Gastroesophageal sphincter (tissue), 4 donors: ENCODE measurements at regions not wholly inside any gene's neighbourhood (a gene's known extent, or its start where the extent isn't known, plus 50 kb on each side); places are given as distances from the start of the nearest gene placed in this dataset.
"Not testable (repeated sequence)": the region's sequence is repeated elsewhere in the genome, so short reads cannot be mapped to it uniquely, and the experiment has no call there.

Experiments
- ATAC-seq: fragments of 150-250 bp; one replicate; pipeline ENCODE4 v1.9.1; 2016; ENCODE audit warnings: mild to moderate bottlenecking, moderate library complexity
- H3K27ac ChIP-seq, 4 donors: fragments of 200-600 bp; sonication (generic) in 3 of 4; 1 replicate in 3 of 4; 2 replicates in 1 of 4; pipeline ENCODE4 v1.5.1; 2016 to 2019
- H3K27me3 ChIP-seq: fragments of 200-600 bp; sonication (generic); one replicate; pipeline ENCODE4 v1.5.1; 2019
- H3K36me3 ChIP-seq, 2 donors: fragments of 200-600 bp; sonication (generic); one replicate each; pipeline ENCODE4 v1.5.1; 2019; ENCODE audit warnings: control low read depth in 1 of 2
- H3K4me1 ChIP-seq, 3 donors: fragments of 200-600 bp; sonication (generic); 1 replicate in 2 of 3; 2 replicates in 1 of 3; pipeline ENCODE4 v1.5.1; 2016 to 2019; ENCODE audit warnings: control low read depth in 2 of 3
- H3K4me3 ChIP-seq, 2 donors: fragments of 200-600 bp; sonication (generic); one replicate each; pipeline ENCODE4 v1.5.1; 2019; ENCODE audit warnings: mild to moderate bottlenecking in 1 of 2, moderate library complexity in 1 of 2
- H3K9me3 ChIP-seq, 3 donors: fragments of 200-600 bp; sonication (generic); one replicate each; pipeline ENCODE4 v1.5.1; 2017 to 2019; ENCODE audit warnings: control low read depth in 2 of 3
- EP300 ChIP-seq: sonication (generic); formaldehyde crosslinking; IDR thresholded peaks from one replicate; pipeline ENCODE4 v1.6.1; 2017; ENCODE audit warnings: antibody characterized with exemption, mild to moderate bottlenecking
- POLR2A ChIP-seq, 2 donors: fragments of 450-650 bp; IDR thresholded peaks; one replicate each; pipeline ENCODE4 v1.6.1; 2017; ENCODE audit warnings: antibody characterized with exemption in 2 of 2, mild to moderate bottlenecking in 2 of 2, moderate library complexity in 1 of 2
- POLR2AphosphoS5 ChIP-seq: sonication (generic); formaldehyde crosslinking; IDR thresholded peaks from one replicate; pipeline ENCODE4 v1.6.1; 2017; ENCODE audit warnings: antibody characterized with exemption
- WGBS, 2 donors: methylation state at CpG; one replicate each; pipeline ENCODE4 v1.1.5; 2018; ENCODE audit warnings: low coverage in 1 of 2; 5-methylcytosine and 5-hydroxymethylcytosine counted together
- TF ChIP-seq, protein P1 (sequence below), 4 experiments: fragments of 200-600 bp in 2 of 4; fragments of 450-650 bp in 2 of 4; sonication (generic) in 1 of 4; IDR thresholded peaks; one replicate each; pipeline ENCODE4 v1.5.1; 2017 to 2019; ENCODE audit warnings: antibody characterized with exemption in 4 of 4, mild to moderate bottlenecking in 2 of 4, moderate library complexity in 2 of 4

- Histone ChIP-seq H3K4me1 (no peaks in the 10 kb centered on the region), H3K36me3 (no peaks in the 10 kb centered on the region), H3K27ac (no peak overlapping the region), H3K27me3 (peaks cover 4% of the 10 kb centered on the region), H3K4me3 (no peak overlapping the region), H3K9me3 (no peaks in the 10 kb centered on the region)
- 62 to 82% methylated on average over 2 of the region's 2 CpGs for WGBS, 2 donors
- ATAC-seq = no peak
- TF ChIP-seq, protein P1, sequence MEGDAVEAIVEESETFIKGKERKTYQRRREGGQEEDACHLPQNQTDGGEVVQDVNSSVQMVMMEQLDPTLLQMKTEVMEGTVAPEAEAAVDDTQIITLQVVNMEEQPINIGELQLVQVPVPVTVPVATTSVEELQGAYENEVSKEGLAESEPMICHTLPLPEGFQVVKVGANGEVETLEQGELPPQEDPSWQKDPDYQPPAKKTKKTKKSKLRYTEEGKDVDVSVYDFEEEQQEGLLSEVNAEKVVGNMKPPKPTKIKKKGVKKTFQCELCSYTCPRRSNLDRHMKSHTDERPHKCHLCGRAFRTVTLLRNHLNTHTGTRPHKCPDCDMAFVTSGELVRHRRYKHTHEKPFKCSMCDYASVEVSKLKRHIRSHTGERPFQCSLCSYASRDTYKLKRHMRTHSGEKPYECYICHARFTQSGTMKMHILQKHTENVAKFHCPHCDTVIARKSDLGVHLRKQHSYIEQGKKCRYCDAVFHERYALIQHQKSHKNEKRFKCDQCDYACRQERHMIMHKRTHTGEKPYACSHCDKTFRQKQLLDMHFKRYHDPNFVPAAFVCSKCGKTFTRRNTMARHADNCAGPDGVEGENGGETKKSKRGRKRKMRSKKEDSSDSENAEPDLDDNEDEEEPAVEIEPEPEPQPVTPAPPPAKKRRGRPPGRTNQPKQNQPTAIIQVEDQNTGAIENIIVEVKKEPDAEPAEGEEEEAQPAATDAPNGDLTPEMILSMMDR (IDR thresholded peaks at IDR 0.05) = no peak
- no peak for TF ChIP-seq EP300
- no peak for TF ChIP-seq POLR2A (IDR thresholded peaks at IDR 0.05)
- TF ChIP-seq POLR2AphosphoS5 = no peak
These were observed 145.9 kb upstream of the ADCY2 start for GRCh38 chr5:7250004-7250403.

DNA sequence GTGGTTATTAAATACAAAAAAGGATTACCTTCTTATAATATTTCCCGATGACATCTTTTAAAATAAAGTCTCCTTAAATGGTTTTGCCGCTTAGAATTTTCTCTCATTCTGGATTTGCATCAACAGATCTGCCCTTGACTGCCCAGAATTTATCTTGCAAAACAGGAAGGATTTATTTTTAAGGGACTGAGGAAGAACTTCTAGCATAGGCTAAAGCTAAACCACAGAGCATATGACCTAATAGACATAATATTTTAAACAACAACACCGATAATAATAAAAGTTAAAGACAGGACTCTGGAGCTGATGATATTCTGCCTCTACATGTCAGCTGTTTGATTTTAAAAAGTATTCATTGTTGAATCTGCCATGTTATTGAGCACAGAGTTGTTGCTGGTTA, 145.3 kb upstream of the ADCY2 start:
- no peak for TF ChIP-seq POLR2AphosphoS5
- TF ChIP-seq, protein P1 (IDR thresholded peaks at IDR 0.05) = no peak
- no peak for TF ChIP-seq POLR2A (IDR thresholded peaks at IDR 0.05)
- no peak for TF ChIP-seq EP300
- H3K27me3 ChIP-seq = peaks cover 4% of the 10 kb centered on the region
- H3K9me3 ChIP-seq = no peaks in the 10 kb centered on the region
- H3K4me3 ChIP-seq = no peak overlapping the region
- 68 to 75% methylated on average over 3 of the region's 3 CpGs for WGBS, 2 donors
- no peak for ATAC-seq
- H3K4me1 ChIP-seq = no peaks in the 10 kb centered on the region
- H3K27ac ChIP-seq = no peak overlapping the region
- H3K36me3 ChIP-seq = no peaks in the 10 kb centered on the region

GRCh38 chr5:7251132-7251531, 144.8 kb upstream of the ADCY2 start:
- WGBS, 2 donors = 61 to 74% methylated on average over 4 of the region's 4 CpGs

DNA sequence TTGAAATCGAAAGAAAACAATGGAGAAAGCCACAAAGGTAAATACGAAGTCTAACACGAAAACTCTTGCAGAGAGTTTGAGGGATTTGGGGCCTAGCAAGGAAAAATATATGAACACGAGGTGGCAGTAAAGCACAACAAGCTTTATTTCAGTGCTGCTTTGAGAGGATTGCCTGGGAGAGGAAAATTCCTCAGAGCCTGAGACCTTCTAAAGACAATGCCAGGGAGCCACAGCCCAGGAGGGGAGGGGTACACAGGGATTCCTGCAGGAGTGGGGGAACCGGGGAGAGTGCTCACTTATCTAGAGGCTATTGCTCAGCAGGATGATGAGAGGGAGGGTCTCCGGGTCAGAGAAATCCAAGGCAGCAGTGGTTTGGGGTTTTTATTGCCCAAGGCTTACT, 134.9 kb upstream of the ADCY2 start:
- Histone ChIP-seq H3K27me3 (no peaks in the 10 kb centered on the region), H3K9me3 (peaks cover 0 to 7% (median 0%) of the 10 kb centered on the region in 3 donors), H3K4me3 (no peak overlapping the region), H3K4me1 (no peaks in the 10 kb centered on the region), H3K36me3 (no peaks in the 10 kb centered on the region), H3K27ac (no peak overlapping the region)
- TF ChIP-seq, protein P1 (IDR thresholded peaks at IDR 0.05) = peak; percentile 13 to 68 (median 38)
- no peak for TF ChIP-seq EP300
- WGBS, 2 donors = 28 to 32% methylated on average over 4 to 6 of the region's 6 CpGs
- ATAC-seq = no peak

More at GRCh38 chr5:7251132-7251531, 144.8 kb upstream of the ADCY2 start:
- peak; percentile 31 for ATAC-seq
- H3K27me3 ChIP-seq = peaks cover 4% of the 10 kb centered on the region
- no peaks in the 10 kb centered on the region for H3K9me3 ChIP-seq
- H3K36me3 ChIP-seq = no peaks in the 10 kb centered on the region
- no peaks in the 10 kb centered on the region for H3K4me1 ChIP-seq
- H3K27ac ChIP-seq = no peak overlapping the region
- TF ChIP-seq, protein P1 (IDR thresholded peaks at IDR 0.05) = no peak
- TF ChIP-seq POLR2AphosphoS5 = no peak
- no peak for TF ChIP-seq EP300
- TF ChIP-seq POLR2A (IDR thresholded peaks at IDR 0.05) = no peak
- no peak overlapping the region for H3K4me3 ChIP-seq

GRCh38 chr5:7261900-7262299, 134.0 kb upstream of the ADCY2 start:
- WGBS, 2 donors = 86 to 97% methylated on average over 2 of the region's 2 CpGs
- Histone ChIP-seq H3K36me3 (no peaks in the 10 kb centered on the region), H3K27me3 (no peaks in the 10 kb centered on the region), H3K27ac (no peak overlapping the region), H3K4me3 (no peak overlapping the region), H3K4me1 (no peaks in the 10 kb centered on the region), H3K9me3 (peaks cover 0 to 7% (median 0%) of the 10 kb centered on the region in 3 donors)
- TF ChIP-seq, protein P1 (IDR thresholded peaks at IDR 0.05) = no peak
- TF ChIP-seq POLR2A (IDR thresholded peaks at IDR 0.05) = no peak
- no peak for TF ChIP-seq POLR2AphosphoS5
- ATAC-seq = no peak

DNA sequence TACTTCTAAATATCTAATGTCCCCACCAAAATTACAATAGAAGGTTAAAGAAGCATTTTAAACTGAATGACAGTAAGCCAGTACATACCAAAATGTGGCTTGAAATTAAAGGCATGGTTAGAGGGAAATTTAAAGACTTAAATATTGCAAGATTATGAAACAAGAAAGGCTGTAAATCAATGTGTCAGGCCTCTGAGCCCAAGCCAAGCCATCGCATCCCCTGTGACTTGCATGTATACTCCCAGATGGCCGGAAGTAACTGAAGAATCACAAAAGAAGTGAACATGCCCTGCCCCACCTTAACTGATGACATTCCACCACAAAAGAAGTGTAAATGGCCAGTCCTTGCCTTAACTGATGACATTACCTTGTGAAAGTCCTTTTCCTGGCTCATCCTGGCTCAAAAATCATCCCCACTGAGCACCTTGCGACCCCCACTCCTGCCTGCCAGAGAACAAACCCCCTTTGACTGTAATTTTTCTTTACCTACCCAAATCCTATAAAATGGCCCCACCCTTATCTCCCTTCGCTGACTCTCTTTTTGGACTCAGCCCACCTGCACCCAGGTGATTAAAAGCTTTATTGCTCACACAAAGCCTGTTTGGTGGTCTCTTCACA, 132.4 kb upstream of the ADCY2 start:
- not testable (repeated sequence) for H3K9me3 ChIP-seq, H3K36me3 ChIP-seq, H3K27me3 ChIP-seq, H3K4me1 ChIP-seq, H3K4me3 ChIP-seq, ATAC-seq, H3K27ac ChIP-seq
- 63 to 90% methylated on average over 2 to 4 of the region's 4 CpGs for WGBS, 2 donors

GRCh38 chr5:7265776-7266175, 130.2 kb upstream of the ADCY2 start:
- 86% methylated on average over 10 of the region's 17 CpGs; no CpG with 5 or more reads in 1 of the 2 donors for WGBS, 2 donors
- H3K36me3 ChIP-seq, ATAC-seq, H3K27ac ChIP-seq, H3K4me1 ChIP-seq, H3K4me3 ChIP-seq, H3K9me3 ChIP-seq, H3K27me3 ChIP-seq: not testable (repeated sequence)

DNA sequence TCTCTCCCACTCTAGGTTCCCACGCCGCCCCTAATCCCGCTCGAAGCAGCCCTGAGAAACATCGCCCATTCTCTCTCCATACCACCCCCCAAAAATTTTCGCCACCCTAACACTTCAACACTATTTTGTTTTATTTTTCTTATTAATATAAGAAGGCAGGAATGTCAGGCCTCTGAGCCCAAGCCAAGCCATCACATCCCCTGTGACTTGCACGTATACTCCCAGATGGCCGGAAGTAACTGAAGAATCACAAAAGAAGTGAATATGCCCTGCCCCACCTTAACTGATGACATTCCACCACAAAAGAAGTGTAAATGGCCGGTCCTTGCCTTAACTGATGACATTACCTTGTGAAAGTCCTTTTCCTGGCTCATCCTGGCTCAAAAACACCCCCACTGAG, 127.2 kb upstream of the ADCY2 start:
- ATAC-seq, H3K4me1 ChIP-seq, H3K9me3 ChIP-seq, H3K27ac ChIP-seq, H3K36me3 ChIP-seq, H3K4me3 ChIP-seq, H3K27me3 ChIP-seq: not testable (repeated sequence)
- WGBS, 2 donors = 33 to 83% methylated on average over 2 of the region's 9 CpGs
